ENCODE measurements at regions not wholly inside any gene's neighbourhood (a gene's known extent, or its start where the extent isn't known, plus 50 kb on each side); places are given as distances from the start of the nearest gene placed in this dataset.
"Not testable (repeated sequence)": the region's sequence is repeated elsewhere in the genome, so short reads cannot be mapped to it uniquely, and the experiment has no call there.

DNA sequence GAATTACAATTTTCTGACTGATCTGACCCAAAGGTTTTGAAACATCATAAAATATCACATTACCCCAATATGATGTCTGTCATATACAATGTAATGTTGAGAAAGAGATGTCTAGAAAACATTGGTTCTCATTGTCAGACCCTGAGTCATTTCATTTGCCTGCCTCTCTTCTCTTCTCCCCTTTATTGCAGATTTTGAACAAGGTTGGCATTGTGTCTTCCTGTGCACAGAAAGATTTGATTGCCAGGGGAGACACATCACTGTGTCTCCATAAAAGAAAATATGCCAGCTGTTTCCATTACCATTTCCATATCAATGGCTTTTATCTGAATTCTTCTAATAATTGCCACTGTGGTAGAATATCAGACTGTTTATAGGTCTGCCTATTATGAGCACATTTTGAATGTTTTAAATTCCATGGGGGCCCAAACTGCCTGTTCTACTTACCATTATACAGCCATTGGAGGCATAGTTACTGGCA lies 65.6 kb downstream of the IFI44 start:
- no peak for DNase-seq

DNA sequence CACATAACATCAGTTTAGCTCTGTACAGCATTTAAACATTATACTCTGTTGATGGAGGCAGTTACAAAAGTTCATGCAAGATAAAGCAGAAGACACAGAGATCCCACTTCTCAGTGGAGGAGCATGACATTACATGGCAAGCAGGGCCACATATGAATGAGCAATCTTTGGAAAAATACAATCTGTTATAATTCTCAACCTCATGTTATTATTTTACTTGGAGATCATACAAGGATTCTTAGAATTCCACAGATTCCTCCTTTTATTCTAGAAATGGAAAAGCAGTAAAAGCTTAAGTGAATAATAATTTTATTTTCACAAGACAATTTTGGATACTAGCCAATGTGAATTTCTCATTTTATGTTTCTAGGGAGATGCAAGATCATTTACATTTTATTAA lies 66.6 kb downstream of the IFI44 start:
- DNase-seq = no peak

DNA sequence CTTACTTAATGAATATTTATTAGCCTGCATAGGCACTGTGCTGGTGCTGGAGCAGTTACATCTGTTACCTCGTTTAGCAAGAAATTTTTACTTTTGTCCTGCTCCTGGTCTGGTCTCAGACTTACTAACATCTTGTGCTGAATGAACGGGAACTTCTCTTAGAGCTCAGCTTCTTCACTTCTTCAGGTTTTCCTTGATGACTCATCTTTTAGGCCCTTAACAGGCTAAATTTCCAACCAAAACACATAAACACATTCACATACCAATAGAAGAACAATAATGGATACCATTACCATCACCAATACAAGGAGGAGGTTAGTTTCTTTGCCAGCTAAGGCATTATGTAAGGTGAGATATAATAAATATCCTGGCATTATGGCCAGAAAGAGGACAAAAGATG lies 68.9 kb downstream of the IFI44 start:
- no peak for DNase-seq

DNA sequence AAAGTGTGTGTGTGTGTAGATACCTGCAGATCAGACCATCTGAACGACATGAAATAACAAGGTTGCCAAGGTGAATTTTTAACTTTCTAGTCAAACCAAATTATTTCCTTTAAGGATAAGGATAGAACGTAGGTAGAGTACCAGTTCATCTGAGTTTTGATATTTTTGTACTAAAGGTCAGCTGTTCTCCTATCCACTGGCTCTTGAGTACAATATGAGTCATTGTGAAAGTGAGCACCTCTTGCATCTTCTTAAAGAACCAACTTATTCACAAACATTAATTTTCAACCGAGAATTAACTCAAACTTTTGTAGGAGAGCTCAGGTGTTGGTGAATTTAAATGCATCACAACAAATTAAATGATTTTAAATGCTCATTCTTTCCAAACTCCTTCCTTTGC lies 71.5 kb downstream of the IFI44 start:
- no peak for DNase-seq

DNA sequence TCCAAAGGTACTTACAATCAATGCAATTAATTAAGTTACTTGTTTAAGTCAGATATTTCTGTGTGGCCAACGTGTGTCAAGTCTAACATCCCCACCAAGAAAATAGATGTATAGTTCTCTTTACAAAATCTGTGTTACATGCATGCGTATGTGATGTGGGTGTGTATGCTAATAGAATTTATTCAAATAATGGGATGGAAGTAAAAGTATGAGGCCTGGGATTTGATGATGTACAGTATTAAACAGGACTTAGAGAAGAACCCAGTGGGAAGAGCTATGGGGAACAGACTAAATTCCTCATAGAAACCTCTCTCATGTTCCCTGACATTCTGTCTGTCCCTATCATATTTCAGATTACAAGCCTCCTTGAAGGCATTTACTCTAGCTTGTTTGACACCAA lies 72.5 kb downstream of the IFI44 start:
- DNase-seq = no peak

DNA sequence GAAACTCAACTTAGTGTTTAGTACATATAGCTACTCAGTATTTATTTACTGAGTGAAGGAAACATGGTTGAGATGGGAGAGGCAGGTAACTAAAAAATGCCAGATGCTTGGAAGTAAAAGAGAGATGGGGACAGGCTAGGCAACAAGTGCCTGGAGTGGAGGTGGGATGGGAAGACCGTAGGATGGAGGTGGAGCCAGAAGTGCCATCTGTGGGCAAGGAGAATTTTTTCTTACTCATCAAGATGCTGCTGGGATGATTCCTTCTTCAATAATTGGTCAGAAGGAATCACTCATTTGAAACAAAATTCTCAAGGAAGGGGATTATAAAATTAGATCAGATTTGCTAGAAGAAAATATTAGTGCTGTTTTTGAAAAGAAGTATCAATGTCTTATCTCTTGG lies 72.9 kb downstream of the IFI44 start:
- DNase-seq = no peak

DNA sequence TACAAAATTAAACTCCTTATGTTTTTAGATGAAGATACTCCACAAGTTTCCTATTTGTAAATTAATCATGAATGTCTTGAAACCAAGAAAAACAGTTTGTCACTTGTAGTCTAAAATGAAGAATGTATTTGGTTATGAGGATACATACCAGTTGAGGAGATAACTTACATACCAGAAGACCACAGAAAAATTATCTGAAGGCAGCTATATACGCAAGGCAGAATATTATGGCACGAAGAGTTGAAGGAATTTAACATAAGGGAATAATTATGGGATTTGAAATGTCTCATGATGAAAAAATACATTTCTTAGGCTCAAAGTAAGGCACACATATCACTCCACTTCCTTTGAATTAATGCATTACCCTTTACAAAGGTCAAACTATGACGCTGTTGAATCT lies 73.3 kb downstream of the IFI44 start:
- no peak for DNase-seq

DNA sequence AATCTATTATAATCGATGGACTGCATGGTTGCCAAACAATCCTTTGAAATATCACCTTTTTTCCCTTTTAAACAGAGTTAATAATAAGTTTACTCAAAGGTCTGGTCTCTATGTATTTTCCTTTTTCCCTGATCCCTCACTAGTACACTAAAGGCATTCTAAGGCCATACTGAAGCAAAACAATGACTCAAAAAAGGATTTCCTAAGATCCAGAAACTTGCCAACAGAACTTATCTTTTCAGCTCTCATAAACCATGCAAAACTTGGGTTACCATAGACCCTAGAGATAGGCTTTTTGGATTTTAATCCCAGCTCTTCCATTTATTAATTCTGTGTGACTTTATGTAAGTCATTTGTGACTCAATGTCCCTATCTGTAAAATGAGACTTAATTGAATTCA lies 77.1 kb downstream of the IFI44 start:
- DNase-seq = no peak

DNA sequence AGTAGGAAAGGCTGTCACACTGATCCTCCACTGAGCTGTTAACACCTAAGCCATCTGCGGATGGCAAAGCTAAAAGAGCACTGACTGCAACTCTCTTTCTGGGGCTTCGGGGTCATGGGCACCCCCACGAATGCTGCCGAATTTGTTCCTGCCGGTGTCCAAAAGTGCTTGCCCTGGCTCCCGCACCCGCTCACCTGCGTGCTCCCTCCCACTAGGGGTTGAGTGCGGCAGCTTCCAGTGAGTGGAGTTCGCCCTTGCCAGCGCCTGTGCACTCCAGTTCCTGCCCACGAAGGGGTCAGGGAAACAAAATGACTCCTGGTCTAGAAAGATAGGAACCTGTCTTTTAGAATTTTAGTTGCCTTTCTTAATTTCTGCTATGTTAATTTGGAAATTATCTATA lies 78.7 kb downstream of the IFI44 start:
- no peak for DNase-seq

DNA sequence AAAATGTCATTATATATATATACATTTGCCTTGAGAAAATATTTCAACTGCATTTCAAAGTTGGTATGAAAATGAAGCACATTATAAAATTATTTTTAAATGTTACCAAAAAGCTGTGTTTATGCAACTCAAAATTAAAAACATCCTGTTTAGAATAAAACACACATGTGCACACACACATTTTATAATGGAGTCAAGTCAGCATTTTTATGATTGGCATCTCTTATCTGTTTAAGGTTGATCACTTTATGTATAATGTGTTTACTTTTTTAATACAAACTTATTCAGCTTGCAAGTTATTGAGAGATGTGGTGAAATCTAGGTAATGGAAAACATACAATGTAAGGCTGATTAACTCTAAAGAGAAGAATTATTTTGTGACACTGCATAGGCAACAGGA lies 80.4 kb downstream of the IFI44 start:
- DNase-seq = no peak

DNA sequence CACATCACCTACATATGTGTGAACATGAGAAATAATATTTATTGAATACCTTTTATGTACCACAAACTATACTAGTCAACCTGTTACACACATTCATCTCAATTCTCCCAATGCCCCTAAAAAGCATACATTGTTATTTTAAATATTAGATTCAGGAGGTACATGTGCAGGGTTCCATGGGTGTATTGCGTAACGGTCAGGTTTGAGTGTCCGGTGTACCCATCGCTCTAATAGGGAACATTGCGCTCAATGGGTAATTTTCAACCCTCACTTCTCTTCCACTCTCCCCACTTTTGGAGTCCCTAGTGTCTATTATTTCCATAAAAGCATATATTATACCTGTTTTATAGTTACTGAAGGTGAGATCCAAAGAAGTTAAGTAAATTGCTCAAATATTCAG lies 82.0 kb downstream of the IFI44 start:
- no peak for DNase-seq

DNA sequence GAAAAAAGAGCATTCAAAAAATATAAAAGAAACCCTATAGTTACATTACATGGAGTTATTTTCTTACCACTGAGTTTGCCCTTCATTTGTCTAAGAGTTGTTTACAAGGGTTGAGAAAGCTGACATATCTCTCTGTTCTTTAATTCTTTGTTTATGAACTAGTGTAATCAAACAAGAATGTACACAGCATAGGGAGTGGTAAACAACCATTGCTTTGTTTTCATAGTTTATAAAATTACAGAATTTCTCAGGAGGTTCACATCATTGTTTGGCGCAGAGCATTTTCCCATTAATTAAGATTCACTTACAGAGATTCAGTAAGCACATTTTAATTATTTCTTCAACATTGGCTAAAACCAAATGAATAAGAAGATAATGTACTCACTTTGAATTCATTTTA lies 87.6 kb downstream of the IFI44 start:
- DNase-seq = no peak

DNA sequence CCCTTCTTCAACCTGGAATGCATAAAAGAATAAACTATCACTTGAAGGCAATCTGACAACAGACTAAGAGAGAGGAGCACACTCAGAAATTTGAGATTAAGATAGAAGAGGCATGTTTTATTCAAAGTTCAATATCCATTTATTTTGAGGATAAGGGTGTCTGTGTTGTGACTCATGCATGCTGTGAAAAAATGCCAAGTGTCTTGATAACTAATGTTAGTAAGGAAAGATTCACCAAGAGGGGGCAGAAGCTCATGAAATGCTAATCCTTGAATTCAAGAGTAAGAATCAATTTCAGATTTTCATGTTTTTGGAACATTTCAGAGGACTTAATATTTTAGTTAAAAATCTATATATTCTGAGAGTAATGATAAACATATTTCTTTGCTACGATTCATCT lies 94.0 kb downstream of the IFI44 start:
- no peak for DNase-seq

DNA sequence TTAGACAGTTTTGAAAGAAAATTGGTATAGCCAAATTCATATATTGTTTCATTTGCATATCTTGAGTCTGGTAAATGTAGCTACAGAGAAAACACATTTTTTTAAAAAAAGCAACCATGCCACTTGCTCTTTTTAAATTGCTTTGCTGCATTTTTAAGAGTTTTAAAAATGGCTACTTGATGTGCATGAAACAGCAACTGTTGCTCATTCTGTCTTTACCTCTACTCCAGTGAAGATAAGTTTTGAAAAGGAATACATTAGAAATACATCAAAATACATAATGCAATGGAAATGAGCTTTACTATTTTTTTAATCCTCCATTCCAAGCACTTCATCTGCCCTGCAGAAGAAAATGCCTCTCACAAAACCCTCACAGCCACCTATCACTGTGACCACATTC lies 95.5 kb downstream of the IFI44 start:
- no peak for DNase-seq

DNA sequence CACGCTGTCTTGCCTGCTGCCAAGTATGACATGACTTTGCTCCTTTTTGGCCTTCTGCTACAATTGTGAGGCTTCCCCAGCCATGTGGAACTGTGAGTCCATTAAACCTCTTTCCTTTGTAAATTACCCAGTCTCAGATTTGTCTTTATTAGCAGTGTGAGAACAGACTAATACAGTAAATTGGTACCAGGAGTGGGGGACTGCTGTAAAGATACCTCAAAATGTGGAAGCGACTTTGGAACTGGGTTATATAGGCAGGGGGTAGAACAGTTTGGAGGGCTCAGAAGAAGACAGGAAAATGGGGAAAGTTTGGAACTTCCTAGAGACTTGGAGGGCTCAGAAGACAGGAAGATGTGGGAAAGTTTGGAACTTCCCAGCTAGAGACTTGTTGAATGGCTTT lies 104.0 kb downstream of the IFI44 start:
- not testable (repeated sequence) for DNase-seq

DNA sequence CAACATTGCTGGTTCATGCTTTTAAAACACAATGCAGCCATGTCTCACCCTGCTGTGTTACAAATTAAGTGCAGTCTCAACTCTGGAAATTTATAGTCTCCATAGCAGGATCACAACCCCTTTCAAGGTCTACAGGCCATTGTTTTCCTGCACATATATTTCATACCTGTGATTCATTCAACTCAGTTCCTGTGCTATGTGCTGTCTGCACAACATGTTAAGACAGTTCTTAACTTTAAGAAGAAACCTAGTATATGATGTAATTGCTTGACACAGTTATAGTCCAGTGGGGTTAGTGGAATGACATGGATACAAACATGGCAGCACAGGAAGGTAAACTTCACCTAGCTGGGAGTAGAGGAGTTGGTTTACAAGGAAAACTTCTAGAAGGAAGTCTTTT lies 106.4 kb downstream of the IFI44 start:
- DNase-seq = no peak

DNA sequence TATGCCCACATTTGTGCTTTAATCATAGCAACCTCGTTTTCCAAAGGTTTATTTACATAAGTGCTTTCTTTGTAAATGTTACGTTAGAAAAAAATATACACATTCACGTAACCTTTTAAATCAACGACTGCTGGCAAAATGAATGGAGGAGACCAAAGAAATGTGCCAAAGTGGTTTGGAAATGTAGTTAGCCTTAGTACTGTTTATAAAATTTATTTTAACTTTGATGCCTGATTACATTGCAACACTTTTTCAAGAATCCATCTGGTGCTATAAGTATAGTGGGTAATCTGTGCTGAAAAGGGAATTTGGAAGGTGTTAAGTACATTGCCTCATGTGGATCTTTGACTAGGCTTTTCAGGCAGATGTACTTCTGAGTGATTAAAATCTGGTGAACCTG lies 108.9 kb downstream of the IFI44 start:
- no peak for DNase-seq

DNA sequence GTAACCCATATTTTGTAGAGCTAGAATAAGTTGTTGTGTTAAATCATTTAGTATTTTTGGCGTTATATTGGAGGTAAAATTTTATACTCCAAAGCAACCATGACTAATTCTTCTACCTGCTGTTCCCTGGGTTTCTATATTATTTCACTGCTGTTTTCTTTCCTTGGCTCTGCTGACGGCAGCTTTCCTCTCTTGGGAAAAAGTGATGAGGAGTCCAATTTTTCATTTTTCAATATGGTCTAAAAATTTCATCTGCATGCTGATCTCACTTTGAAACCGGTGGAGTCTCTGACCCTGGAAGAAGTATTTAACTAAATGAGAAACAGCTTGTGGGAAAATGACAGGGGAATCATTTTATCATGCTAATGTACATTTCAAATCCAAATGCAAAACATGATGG lies 110.2 kb downstream of the IFI44 start:
- DNase-seq = no peak

DNA sequence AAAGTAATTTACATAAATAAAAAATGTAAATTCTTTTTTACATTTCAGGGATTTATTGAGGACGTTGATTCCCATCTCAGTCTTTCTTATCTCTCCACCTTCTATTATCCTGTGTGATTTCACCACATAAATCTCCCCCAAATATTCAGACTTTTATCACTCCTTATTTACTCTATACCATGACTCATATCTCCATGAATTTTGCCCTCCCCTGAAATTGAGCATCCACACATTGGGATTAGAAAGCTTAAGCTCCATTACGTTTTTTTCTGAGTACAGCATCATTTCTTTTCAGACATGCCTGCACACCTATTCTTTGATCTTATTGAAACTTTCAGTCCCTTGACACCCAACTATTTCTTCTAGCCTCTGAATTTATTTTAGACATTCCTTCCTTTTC lies 111.2 kb downstream of the IFI44 start:
- no peak for DNase-seq

DNA sequence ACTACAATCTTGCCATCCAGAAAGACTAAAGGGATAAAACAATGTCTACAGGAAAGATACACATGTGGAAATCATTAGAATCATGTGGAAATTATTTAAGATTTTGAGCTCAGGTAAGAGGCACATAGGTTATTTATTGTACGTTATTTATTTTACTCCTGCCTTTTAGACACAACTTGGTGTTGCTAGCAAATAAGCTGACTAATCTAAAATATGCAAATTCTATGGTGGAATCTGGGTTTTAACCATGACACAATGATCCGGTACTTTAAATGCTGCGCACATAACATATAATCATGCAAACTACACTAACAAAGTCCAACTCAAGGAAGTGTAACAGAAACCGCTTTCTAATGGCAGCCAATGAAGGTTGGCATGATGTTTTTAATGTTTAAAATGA lies 112.5 kb downstream of the IFI44 start:
- DNase-seq = no peak

DNA sequence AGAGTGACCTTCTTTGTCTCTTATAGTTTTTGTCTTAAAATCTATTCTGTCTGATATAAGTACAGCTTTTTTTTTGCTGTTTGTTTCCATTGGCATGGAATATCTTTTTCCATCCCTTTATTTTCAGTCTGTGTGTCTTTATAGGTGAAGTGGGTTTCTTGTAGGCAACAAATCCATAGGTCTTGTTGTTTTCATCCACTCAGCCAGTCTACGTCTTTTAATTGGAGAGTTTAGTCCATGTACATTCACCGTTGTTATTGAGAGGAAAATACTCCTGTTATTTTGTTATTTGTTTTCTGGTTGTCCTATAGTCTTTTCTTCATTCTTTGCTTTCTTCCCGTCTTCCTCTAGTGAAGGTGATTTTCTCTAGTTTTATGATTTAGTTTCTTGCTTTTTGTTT lies 115.9 kb downstream of the IFI44 start:
- DNase-seq = no peak

DNA sequence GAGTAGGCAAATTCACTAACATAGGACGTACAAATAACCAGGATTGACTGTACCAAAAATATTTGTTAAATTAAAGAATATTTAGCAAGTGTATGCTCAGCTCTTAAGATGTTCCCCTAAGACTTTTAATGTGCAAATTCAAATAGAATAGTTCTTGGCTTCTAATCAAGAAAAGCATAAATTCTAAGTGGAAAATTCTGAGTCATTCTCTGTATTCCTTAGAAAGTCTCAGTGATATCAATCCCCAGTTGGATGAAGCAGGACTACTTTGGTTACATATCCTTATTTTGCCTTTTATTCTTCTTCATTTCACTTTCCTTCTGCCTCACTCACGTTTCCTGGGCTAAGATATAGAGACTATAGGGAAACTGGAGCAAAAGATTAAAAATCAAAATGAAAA lies 130.2 kb downstream of the IFI44 start:
- no peak for DNase-seq

DNA sequence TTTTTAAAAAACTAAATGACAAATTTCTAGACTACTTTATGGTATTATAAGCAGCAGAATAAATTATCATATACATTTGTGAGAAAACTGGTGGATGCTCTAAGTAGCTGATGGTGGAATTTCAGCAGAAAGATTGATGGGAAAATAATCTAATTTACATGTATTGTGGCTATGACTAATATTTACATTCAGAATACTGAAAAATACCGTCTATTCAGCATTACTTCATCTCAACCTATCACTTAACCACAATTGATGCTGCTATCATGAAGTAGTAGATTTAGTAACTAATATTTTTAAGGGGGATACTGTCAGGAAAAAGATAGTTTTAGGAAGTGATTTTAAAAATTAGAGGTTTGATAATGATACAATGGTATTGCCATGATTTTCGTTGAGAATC lies 137.9 kb downstream of the IFI44 start:
- no peak for DNase-seq

DNA sequence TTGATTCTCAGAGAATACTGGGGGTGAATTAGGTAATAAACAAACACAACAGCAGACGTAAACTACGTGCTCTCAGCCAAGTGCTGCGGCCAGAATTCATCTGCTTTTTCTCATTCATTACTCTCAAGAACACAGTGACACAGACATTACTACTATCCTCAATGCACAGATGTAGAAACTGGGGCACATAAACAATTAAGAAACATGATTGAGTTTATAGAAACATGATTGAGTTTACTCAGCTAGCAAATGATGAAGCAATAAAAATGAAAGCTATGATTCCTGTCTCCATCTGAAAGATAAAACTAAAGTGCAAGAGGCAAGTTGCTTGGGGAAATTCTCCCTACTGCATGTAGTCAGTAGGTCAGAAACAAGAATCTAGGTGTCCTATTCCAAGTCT lies 140.5 kb downstream of the IFI44 start:
- no peak for DNase-seq

DNA sequence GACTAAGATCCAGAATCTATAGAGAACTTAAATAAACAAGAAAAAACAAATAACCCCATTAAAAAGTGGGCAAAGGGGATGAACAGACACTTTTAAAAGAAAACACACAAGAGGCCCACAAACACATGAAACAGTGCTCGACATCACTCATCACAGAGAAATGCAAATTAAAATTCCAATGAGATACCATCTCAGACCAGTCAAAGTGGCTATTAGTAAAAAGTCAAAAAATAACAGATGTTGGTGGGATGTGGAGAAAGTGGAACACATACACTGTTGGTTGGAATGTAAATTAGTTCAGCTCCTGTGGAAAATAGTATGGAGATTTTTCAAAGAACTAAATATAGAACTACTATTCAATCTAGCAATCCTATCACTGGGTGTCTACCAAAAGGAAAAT lies 143.1 kb downstream of the IFI44 start:
- DNase-seq = no peak

DNA sequence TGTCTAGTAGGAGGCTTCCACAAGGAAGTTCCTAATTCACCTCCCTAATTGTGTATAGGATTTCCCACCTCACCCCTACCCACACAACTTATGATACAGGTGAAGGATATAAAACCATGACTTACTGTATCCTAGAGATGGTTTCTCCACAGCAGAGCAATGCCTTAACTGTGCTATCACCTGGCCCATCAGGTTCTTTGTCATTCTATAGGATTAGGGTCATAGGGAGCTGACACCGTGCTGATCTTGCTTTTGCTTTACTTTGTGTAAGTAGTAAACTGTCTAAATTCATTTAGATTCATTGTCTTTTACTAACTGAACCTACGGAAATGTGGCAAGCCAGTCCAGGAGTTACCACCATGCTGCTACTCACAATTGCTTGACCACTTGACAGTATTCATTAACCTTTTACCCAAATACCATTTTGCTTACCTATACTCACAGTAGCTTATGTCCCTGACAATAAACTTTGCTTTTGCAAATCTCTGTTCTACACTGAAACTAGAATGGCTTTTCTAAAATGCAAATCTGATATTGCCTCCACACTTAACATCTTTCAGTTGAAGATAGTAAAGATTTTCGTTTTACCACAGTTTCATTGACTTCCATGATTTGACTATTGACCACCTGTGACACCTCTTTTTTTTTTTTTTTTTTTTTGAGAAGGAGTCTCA lies 147.6 kb downstream of the IFI44 start:
- no peak for DNase-seq
